K562 (cell line): ENCODE measurements at regions not wholly inside any gene's neighbourhood (a gene's known extent, or its start where the extent isn't known, plus 50 kb on each side); places are given as distances from the start of the nearest gene placed in this dataset.

Source experiments
- ATAC-seq: fragments of 200-7000 bp; cut with Tn5 transposase; 3 replicates; pipeline ENCODE4 v1.9.1; 2020; ENCODE audit warnings: moderate library complexity
- BruUV-seq: library from RNA; stranded (reverse); fragments of 400-500 nt; replicated peaks from 2 replicates; lab custom pipeline; 2021; lab: Mats Ljungman, UMichigan
- CTCF ChIA-PET: fragments of 300-600 bp; formaldehyde crosslinking; extraction: SDS; loops from one replicate; lab custom pipeline; 2021; ENCODE audit warnings: low intra/inter-chr PET ratio; lab: Yijun Ruan, JAX
- POLR2A ChIA-PET: fragments of 300-600, 350-650 bp; sonication (Branson Sonifier 250); formaldehyde crosslinking; extraction: SDS; loops from one replicate; lab custom pipeline; 2021; ENCODE audit warnings: antibody characterized with exemption, inconsistent platforms; lab: Yijun Ruan, JAX
- DNase-seq, 4 experiments: peaks; one replicate each; pipeline versions ENCODE4 v3.0.0 to v3.0.0-alpha.2; 2011 to 2018; ENCODE audit warnings: low spot score in 3 of 4, mixed read lengths in 3 of 4; ENCODE audit errors: extremely low read depth in 1 of 4
- FAIRE-seq: peaks from 2 replicates; lab custom pipeline; 2011; peaks lifted over from hg19 to GRCh38; lab: Jason Lieb, UNC
- H2AFZ ChIP-seq: 2 replicates; pipeline ENCODE4 v1.6.0; 2011; ENCODE audit warnings: low read depth, low read length, control low read depth, inconsistent platforms
- H3K27ac ChIP-seq: fragments of 200-600 bp; 3 replicates; pipeline ENCODE4 v1.8.0; 2011; ENCODE audit warnings: low read depth, mild to moderate bottlenecking, control low read depth, inconsistent platforms, low read length, moderate library complexity, mixed read lengths; ENCODE audit errors: extremely low read depth
- H3K27me3 ChIP-seq, 2 experiments: fragments of 300-600 bp in 1 of 2; 2 replicates in 1 of 2; 3 replicates in 1 of 2; pipeline versions ENCODE4 v1.6.0 to v1.8.0; 2011; ENCODE audit warnings: inconsistent platforms in 2 of 2, low read length in 2 of 2, mild to moderate bottlenecking in 1 of 2, mixed read lengths in 1 of 2, moderate library complexity in 1 of 2; ENCODE audit not compliant: control insufficient read depth in 2 of 2, insufficient read depth in 2 of 2
- H3K36me3 ChIP-seq: fragments of 300-600 bp; 3 replicates; pipeline ENCODE4 v1.8.0; 2011; ENCODE audit warnings: mild to moderate bottlenecking, low read length, inconsistent platforms; ENCODE audit not compliant: control insufficient read depth, insufficient read depth
- H3K4me1 ChIP-seq, 2 experiments: fragments of 200-600 bp in 1 of 2; replicated peaks in 1 of 2; 2 replicates in 1 of 2; 3 replicates in 1 of 2; pipeline versions ENCODE4 v1.5.1 to v1.8.0; 2011; ENCODE audit warnings: inconsistent platforms in 2 of 2, low read length in 2 of 2, mild to moderate bottlenecking in 1 of 2, mixed read lengths in 1 of 2, moderate library complexity in 1 of 2; ENCODE audit not compliant: control insufficient read depth in 2 of 2, insufficient read depth in 2 of 2
- H3K4me2 ChIP-seq: 2 replicates; pipeline ENCODE4 v1.6.1; 2011; ENCODE audit warnings: low read length, control low read depth, inconsistent platforms, mixed read lengths; ENCODE audit not compliant: insufficient read depth
- H3K4me3 ChIP-seq: fragments of 200-600 bp; sonication (generic), shearing (Covaris generic); 2 replicates; pipeline ENCODE4 v1.5.1; 2016; ENCODE audit warnings: control low read depth, inconsistent platforms
- H3K79me2 ChIP-seq: fragments of 200-600 bp; 3 replicates; pipeline ENCODE4 v1.8.0; 2011; ENCODE audit warnings: low read length, inconsistent platforms; ENCODE audit not compliant: control insufficient read depth, insufficient read depth
- H3K9ac ChIP-seq, 2 experiments: 2 replicates each; pipeline versions ENCODE4 v1.6.0 to v1.6.1; 2011; ENCODE audit warnings: low read depth in 2 of 2, low read length in 2 of 2, control low read depth in 1 of 2, inconsistent platforms in 1 of 2, mild to moderate bottlenecking in 1 of 2, mixed read lengths in 1 of 2; ENCODE audit not compliant: insufficient read depth in 1 of 2
- H3K9me1 ChIP-seq: one replicate; pipeline ENCODE4 v1.6.0; 2011; ENCODE audit warnings: inconsistent platforms, mild to moderate bottlenecking, low read length, moderate library complexity; ENCODE audit not compliant: control insufficient read depth, insufficient read depth
- H3K9me3 ChIP-seq: replicated peaks from 2 replicates; pipeline ENCODE4 v1.5.1; 2011; ENCODE audit warnings: low read depth, low read length, inconsistent platforms; ENCODE audit not compliant: control insufficient read depth, insufficient read depth
- H4K20me1 ChIP-seq: replicated peaks from 2 replicates; pipeline ENCODE4 v1.6.1; 2011; ENCODE audit warnings: low read length, inconsistent platforms, mixed read lengths; ENCODE audit not compliant: control insufficient read depth, insufficient read depth
- BCOR ChIP-seq: fragments of 450-650 bp; IDR thresholded peaks from 2 replicates; pipeline ENCODE4 v1.6.1; 2016
- HNRNPL ChIP-seq: fragments of 200-400 bp; formaldehyde crosslinking; IDR thresholded peaks from 2 replicates; pipeline ENCODE4 v1.6.1; 2017; ENCODE audit warnings: low read depth, mild to moderate bottlenecking, low read length
- MECOM ChIP-seq: fragments of 250-450 bp; sonication (Bioruptor Pico); IDR thresholded peaks from 2 replicates; pipeline ENCODE4 v1.8.0; 2022; ENCODE audit warnings: inconsistent platforms
- MXI1 ChIP-seq: IDR thresholded peaks from 2 replicates; pipeline ENCODE4 v1.6.1; 2011; ENCODE audit warnings: low read depth, mild to moderate bottlenecking, improper control_type of control experiment, low read length
- RBM17 ChIP-seq: fragments of 200-400 bp; formaldehyde crosslinking; IDR thresholded peaks from 2 replicates; pipeline ENCODE4 v1.6.1; 2017; ENCODE audit warnings: low read depth, mild to moderate bottlenecking, low read length, borderline replicate concordance
- SMARCA5 ChIP-seq: fragments of 450-650 bp; IDR thresholded peaks from 2 replicates; pipeline ENCODE4 v1.6.1; 2016
- SNRNP70 ChIP-seq: fragments of 200-400 bp; formaldehyde crosslinking; optimal IDR thresholded peaks from 2 replicates; pipeline ENCODE3; 2017; ENCODE audit warnings: low read depth, low read length
- WHSC1 ChIP-seq: IDR thresholded peaks from one replicate; pipeline ENCODE4 v1.6.1; 2012; ENCODE audit warnings: low read length, control low read depth, inconsistent platforms
- ZBTB17 ChIP-seq: fragments of 450-650 bp; formaldehyde crosslinking; IDR thresholded peaks from 2 replicates; pipeline ENCODE4 v1.4.0; 2020; ENCODE audit warnings: mild to moderate bottlenecking
- ZFP30 ChIP-seq: fragments of 250-450 bp; sonication (Bioruptor Pico); IDR thresholded peaks from 2 replicates; pipeline ENCODE4 v1.8.0; 2022; ENCODE audit warnings: moderate library complexity, mild to moderate bottlenecking, inconsistent platforms, borderline replicate concordance
- ZNF175 ChIP-seq: fragments of 200-800 bp; sonication (Bioruptor generic); IDR thresholded peaks from 2 replicates; pipeline ENCODE4 v1.6.1; 2016; ENCODE audit warnings: low read depth, mild to moderate bottlenecking, missing genetic modification characterization, missing compliant biosample characterization
- WGBS: fragments of 100-300 bp; shearing (Covaris generic); methylation state at CpG from one replicate; pipeline ENCODE4 v1.1.6; 2016; ENCODE audit warnings: low coverage, mixed read lengths; ENCODE audit not compliant: insufficient coverage; ENCODE audit errors: missing lambda C conversion rate; 5-methylcytosine and 5-hydroxymethylcytosine counted together
- in situ Hi-C: fragments of 300-500 bp; cut with MboI; formaldehyde crosslinking; loops from 4 replicates; pipeline ENCODE4 v1.15.0; 2018; ENCODE audit warnings: inconsistent platforms, mixed read lengths
- intact Hi-C: fragments of 100-400 bp; cut with micrococcal nuclease; formaldehyde crosslinking; loops from 2 replicates; pipeline ENCODE4 v1.14.2; 2022
- TF ChIP-seq, protein P1 (sequence below): sonication (generic); formaldehyde crosslinking; IDR thresholded peaks from 2 replicates; pipeline ENCODE4 v1.8.1; 2023; ENCODE audit warnings: mild to moderate bottlenecking, missing genetic modification reagents
- TF ChIP-seq, protein P2 (sequence below): fragments of 250-450 bp; sonication (Bioruptor Pico); IDR thresholded peaks from 2 replicates; pipeline ENCODE4 v1.4.0; 2020; ENCODE audit warnings: borderline replicate concordance
- TF ChIP-seq, protein P3 (sequence below): fragments of 250-450 bp; sonication (Bioruptor Pico); IDR thresholded peaks from 2 replicates; pipeline ENCODE4 v1.5.0; 2021
- TF ChIP-seq, protein P4 (sequence below): sonication (generic); formaldehyde crosslinking; IDR thresholded peaks from 2 replicates; pipeline ENCODE4 v1.8.0; 2022; ENCODE audit warnings: missing genetic modification reagents, mild to moderate bottlenecking, borderline replicate concordance

DNA sequence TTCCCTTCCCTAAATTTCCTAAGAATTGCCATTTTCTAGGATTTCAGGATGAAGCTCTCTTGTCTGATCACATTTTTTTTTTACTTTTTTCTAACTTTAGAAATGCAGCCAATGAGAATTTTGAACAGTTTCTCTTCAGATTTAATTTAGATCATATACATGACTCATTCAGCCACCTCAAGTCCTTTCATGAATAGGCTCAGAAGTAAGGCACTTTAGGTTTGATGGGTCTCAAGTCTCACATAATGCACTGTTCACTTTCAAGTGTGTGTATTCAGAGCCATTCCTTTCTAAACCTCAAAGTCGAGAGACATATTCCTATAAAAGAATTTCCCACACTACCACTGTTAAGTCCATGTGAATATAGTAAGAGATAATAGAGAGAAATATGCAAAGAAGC lies 614.1 kb upstream of the VRK2 start (continued):
- TF ChIP-seq, protein P1, sequence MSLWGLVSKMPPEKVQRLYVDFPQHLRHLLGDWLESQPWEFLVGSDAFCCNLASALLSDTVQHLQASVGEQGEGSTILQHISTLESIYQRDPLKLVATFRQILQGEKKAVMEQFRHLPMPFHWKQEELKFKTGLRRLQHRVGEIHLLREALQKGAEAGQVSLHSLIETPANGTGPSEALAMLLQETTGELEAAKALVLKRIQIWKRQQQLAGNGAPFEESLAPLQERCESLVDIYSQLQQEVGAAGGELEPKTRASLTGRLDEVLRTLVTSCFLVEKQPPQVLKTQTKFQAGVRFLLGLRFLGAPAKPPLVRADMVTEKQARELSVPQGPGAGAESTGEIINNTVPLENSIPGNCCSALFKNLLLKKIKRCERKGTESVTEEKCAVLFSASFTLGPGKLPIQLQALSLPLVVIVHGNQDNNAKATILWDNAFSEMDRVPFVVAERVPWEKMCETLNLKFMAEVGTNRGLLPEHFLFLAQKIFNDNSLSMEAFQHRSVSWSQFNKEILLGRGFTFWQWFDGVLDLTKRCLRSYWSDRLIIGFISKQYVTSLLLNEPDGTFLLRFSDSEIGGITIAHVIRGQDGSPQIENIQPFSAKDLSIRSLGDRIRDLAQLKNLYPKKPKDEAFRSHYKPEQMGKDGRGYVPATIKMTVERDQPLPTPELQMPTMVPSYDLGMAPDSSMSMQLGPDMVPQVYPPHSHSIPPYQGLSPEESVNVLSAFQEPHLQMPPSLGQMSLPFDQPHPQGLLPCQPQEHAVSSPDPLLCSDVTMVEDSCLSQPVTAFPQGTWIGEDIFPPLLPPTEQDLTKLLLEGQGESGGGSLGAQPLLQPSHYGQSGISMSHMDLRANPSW (CRISPR knock-in tag): no peak
- TF ChIP-seq RBM17: no peak
- TF ChIP-seq WHSC1: no peak
- no peak for TF ChIP-seq BCOR
- no peak for TF ChIP-seq MXI1
- no peak for TF ChIP-seq SNRNP70
- TF ChIP-seq, all 486 proteins: peak for 0

DNA sequence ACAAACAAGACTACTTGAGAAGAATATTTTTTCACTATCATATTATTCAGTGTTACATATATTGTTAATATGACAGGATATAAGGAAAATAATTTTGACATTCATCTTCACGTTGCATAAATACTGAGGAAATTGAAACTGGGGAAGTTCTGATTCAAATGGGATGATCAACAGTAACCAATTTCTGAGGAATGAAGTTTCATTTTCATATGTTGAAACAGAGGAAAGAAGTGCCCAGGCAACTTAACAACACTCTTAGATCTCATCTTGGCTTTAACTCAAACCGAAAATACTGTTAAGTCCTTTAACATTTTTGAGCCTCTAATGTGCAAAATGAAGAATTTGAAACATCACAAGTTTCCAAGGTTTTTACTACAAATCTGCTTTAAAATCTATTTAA lies 612.2 kb upstream of the VRK2 start:
- ChIA-PET CTCF (no interaction called here), POLR2A (no interaction called here)
- Histone ChIP-seq H2AFZ (no peak overlapping the region), H4K20me1 (no peaks in the 10 kb centered on the region), H3K36me3 (no peaks in the 10 kb centered on the region), H3K79me2 (no peaks in the 10 kb centered on the region), H3K4me3 (no peak overlapping the region), H3K4me2 (no peak overlapping the region), H3K27ac (no peak overlapping the region), H3K27me3 (no peaks in the 10 kb centered on the region), H3K9me3 (no peaks in the 10 kb centered on the region), H3K9ac (no peak overlapping the region), H3K9me1 (no peaks in the 10 kb centered on the region), H3K4me1 (no peaks in the 10 kb centered on the region)
- no peak for FAIRE-seq
- no peak for ATAC-seq
- intact Hi-C loops (no loop called here), in situ Hi-C loops (no loop called here)
- 0% methylated on average over 2 of the region's 2 CpGs for WGBS
- BruUV-seq: no TSS peak
- no peak for DNase-seq
- TF ChIP-seq, protein P2, sequence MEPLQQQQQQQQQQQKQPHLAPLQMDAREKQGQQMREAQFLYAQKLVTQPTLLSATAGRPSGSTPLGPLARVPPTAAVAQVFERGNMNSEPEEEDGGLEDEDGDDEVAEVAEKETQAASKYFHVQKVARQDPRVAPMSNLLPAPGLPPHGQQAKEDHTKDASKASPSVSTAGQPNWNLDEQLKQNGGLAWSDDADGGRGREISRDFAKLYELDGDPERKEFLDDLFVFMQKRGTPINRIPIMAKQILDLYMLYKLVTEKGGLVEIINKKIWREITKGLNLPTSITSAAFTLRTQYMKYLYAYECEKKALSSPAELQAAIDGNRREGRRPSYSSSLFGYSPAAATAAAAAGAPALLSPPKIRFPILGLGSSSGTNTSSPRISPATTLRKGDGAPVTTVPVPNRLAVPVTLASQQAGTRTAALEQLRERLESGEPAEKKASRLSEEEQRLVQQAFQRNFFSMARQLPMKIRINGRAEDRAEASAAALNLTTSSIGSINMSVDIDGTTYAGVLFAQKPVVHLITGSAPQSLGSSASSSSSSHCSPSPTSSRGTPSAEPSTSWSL (CRISPR knock-in tag): no peak
- TF ChIP-seq, protein P3, sequence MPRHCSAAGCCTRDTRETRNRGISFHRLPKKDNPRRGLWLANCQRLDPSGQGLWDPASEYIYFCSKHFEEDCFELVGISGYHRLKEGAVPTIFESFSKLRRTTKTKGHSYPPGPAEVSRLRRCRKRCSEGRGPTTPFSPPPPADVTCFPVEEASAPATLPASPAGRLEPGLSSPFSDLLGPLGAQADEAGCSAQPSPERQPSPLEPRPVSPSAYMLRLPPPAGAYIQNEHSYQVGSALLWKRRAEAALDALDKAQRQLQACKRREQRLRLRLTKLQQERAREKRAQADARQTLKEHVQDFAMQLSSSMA: no peak
- TF ChIP-seq SMARCA5 (no peak), HNRNPL (no peak), ZBTB17 (CRISPR knock-in tag) (no peak), ZNF175 (CRISPR knock-in tag) (no peak), MECOM (no peak), ZFP30 (CRISPR knock-in tag) (no peak)
- TF ChIP-seq, protein P4, sequence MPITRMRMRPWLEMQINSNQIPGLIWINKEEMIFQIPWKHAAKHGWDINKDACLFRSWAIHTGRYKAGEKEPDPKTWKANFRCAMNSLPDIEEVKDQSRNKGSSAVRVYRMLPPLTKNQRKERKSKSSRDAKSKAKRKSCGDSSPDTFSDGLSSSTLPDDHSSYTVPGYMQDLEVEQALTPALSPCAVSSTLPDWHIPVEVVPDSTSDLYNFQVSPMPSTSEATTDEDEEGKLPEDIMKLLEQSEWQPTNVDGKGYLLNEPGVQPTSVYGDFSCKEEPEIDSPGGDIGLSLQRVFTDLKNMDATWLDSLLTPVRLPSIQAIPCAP (CRISPR knock-in tag): no peak
